ENCODE measurements at regions not wholly inside any gene's neighbourhood (a gene's known extent, or its start where the extent isn't known, plus 50 kb on each side); places are given as distances from the start of the nearest gene placed in this dataset.
"Not testable (repeated sequence)": the region's sequence is repeated elsewhere in the genome, so short reads cannot be mapped to it uniquely, and the experiment has no call there.

DNA sequence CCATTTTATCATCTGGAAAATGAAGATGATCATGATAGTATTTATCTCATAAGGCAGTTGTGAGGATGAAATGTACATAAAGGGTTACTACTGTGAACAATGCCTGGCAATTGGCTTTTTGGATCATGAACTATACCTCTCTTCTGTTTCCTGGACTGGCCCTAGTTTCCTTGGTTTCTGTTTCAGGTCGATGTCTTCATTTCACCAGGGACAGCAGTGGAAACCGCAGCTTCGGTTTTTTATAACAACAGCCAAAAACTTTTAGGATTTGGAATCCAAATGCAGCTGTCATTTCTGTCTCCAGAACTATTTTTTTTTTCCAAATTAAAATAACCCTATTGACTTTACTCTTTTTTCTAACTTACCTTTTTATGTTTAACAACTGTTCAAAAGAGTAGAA, 425.1 kb downstream of the RND3 start:
- no peaks in the 10 kb centered on the region for H3K27me3 Mint-ChIP-seq (ENCODE audit: low read depth)
- H3K9me3 Mint-ChIP-seq, result peaks cover 2 to 3% of the 10 kb centered on the region in 2 donors
- H3K4me1 Mint-ChIP-seq (ENCODE audit: low read depth), result no peaks in the 10 kb centered on the region
- no peak overlapping the region for H3K27ac Mint-ChIP-seq
- no peaks in the 10 kb centered on the region for H3K36me3 Mint-ChIP-seq (ENCODE audit: insufficient read depth in 2 of 2)
- ATAC-seq (replicated peaks in 1 of 2) (no peak), DNase-seq (no peak)
- H3K4me3 Mint-ChIP-seq, result no peak overlapping the region

- Mint-ChIP-seq H3K4me3 (no peak overlapping the region), H3K36me3 (ENCODE audit: insufficient read depth in 2 of 2) (no peaks in the 10 kb centered on the region), H3K9me3 (peaks cover 2 to 3% of the 10 kb centered on the region in 2 donors), H3K27ac (no peak overlapping the region), H3K4me1 (ENCODE audit: low read depth) (no peaks in the 10 kb centered on the region), H3K27me3 (ENCODE audit: low read depth) (no peaks in the 10 kb centered on the region)
- ATAC-seq (replicated peaks in 1 of 2) (no peak), DNase-seq (no peak)
Observed at GRCh38 chr2:150060341-150060740, 427.1 kb downstream of the RND3 start.

DNA sequence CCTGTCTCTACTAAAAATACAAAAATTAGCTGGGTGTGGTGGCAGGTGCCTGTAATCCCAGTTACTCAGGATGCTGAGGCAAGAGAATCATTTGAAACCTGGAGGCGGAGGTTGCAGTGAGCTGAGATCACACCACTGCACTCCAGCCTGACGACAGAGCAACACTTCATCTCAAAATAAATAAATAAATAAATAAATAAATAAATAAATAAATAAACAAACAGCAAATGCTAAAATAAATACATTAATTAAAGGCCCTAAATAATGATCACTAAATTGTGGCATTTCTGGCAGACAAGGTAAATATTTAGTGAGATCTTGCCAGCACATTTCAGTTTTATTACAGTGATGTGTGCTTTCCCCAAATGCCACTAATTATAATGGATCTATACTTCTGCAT, 427.8 kb downstream of the RND3 start:
- H3K27me3 Mint-ChIP-seq (ENCODE audit: low read depth); DNase-seq; H3K36me3 Mint-ChIP-seq (ENCODE audit: insufficient read depth in 2 of 2); H3K4me3 Mint-ChIP-seq; ATAC-seq (replicated peaks in 1 of 2); H3K4me1 Mint-ChIP-seq (ENCODE audit: low read depth); H3K27ac Mint-ChIP-seq; H3K9me3 Mint-ChIP-seq: not testable (repeated sequence)

DNA sequence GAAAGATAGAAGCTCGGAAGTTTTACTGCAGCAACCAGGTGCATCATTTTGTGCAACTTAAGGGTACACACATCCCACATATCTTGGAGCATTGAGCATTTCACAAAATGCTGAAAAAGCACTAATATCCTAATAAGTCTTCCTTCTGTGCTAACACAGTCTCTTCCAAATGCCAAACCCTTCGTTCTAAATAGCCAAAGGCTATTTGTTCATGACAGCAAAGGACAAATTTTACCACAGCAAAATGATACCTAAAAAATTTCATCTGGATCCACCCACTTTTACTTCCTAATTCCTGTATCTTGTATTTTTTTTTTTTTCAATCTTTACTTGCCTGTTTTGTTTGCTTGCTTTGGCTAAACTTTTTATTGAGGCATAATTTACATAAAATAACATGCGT, 435.0 kb downstream of the RND3 start:
- Mint-ChIP-seq H3K4me1 (ENCODE audit: low read depth) (no peaks in the 10 kb centered on the region), H3K27ac (no peak overlapping the region), H3K27me3 (ENCODE audit: low read depth) (no peaks in the 10 kb centered on the region), H3K36me3 (ENCODE audit: insufficient read depth in 2 of 2) (no peaks in the 10 kb centered on the region), H3K9me3 (peaks cover 2 to 11% of the 10 kb centered on the region in 2 donors), H3K4me3 (no peak overlapping the region)
- ATAC-seq (replicated peaks in 1 of 2), result no peak
- no peak for DNase-seq

- H3K27me3 Mint-ChIP-seq (ENCODE audit: low read depth), result no peaks in the 10 kb centered on the region
- no peak for DNase-seq
- H3K4me1 Mint-ChIP-seq (ENCODE audit: low read depth), result no peaks in the 10 kb centered on the region
- no peak for ATAC-seq (replicated peaks in 1 of 2)
- no peak overlapping the region for H3K27ac Mint-ChIP-seq
- no peaks in the 10 kb centered on the region for H3K36me3 Mint-ChIP-seq (ENCODE audit: insufficient read depth in 2 of 2)
- H3K9me3 Mint-ChIP-seq, result peaks cover 2 to 11% of the 10 kb centered on the region in 2 donors
- H3K4me3 Mint-ChIP-seq, result no peak overlapping the region
Observed at GRCh38 chr2:150051004-150051403, 436.5 kb downstream of the RND3 start.

DNA sequence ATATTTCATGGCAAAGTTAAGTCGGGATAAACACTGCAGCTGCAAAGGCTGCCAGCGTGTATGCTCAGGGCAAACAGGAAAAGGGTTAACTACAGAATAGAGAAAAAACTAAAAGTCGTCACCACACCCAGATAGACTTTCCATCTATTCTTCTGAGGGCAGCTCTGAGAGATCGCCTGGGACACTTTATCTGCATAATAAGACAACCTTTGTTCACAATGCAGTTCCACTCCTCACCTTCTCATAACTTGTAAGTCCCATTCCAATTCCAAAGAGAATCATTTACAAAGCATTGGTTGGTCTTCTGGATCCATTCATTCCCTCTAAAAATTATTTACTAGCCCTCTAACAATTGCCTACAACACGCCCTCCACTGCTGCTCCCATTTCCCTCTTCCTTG, 437.4 kb downstream of the RND3 start:
- Mint-ChIP-seq H3K4me1 (ENCODE audit: low read depth) (no peaks in the 10 kb centered on the region), H3K27ac (no peak overlapping the region), H3K9me3 (peaks cover 2 to 11% of the 10 kb centered on the region in 2 donors), H3K36me3 (ENCODE audit: insufficient read depth in 2 of 2) (no peaks in the 10 kb centered on the region), H3K4me3 (no peak overlapping the region), H3K27me3 (ENCODE audit: low read depth) (no peaks in the 10 kb centered on the region)
- no peak for ATAC-seq (replicated peaks in 1 of 2)
- DNase-seq, result no peak

DNA sequence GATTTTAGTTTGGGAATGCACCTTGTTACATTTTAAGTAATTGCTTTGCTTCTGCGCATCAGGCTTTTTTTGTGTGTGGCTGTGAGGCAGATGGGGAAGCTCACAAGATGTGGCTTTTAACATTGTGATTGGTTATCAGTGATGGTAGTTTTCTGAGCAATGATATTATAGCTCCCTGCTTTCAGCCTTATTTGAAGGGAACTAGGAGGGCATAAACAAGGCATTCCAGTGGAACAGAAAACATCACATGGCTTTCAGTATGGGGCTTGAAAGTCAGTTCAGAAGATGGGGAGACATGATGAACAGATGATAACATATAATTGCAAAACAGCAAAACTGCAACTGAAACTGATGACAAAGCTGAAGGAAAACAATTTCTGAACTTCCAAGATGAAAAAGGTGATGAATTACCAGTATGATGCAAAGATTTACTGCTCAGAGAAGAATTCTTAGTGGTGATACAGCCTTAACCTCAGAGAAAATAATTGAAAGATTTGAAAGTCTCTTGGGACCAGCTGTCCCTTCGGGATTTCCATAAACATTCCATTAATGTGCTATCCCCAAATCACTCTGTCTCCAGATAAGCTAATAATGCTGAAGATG, 439.7 kb downstream of the RND3 start:
- Mint-ChIP-seq H3K27ac (no peak overlapping the region), H3K36me3 (ENCODE audit: insufficient read depth in 2 of 2) (no peaks in the 10 kb centered on the region), H3K4me3 (no peak overlapping the region), H3K27me3 (ENCODE audit: low read depth) (no peaks in the 10 kb centered on the region), H3K9me3 (peaks cover 0 to 8% of the 10 kb centered on the region in 2 donors), H3K4me1 (ENCODE audit: low read depth) (no peaks in the 10 kb centered on the region)
- no peak for ATAC-seq (replicated peaks in 1 of 2)
- DNase-seq, result no peak

GRCh38 chr2:150046810-150047209, 440.7 kb downstream of the RND3 start:
- Mint-ChIP-seq H3K9me3 (peaks cover 0 to 8% of the 10 kb centered on the region in 2 donors), H3K27me3 (ENCODE audit: low read depth) (no peaks in the 10 kb centered on the region), H3K4me1 (ENCODE audit: low read depth) (no peaks in the 10 kb centered on the region), H3K4me3 (no peak overlapping the region), H3K27ac (no peak overlapping the region), H3K36me3 (ENCODE audit: insufficient read depth in 2 of 2) (no peaks in the 10 kb centered on the region)
- no peak for ATAC-seq (replicated peaks in 1 of 2)
- DNase-seq, result no peak

DNA sequence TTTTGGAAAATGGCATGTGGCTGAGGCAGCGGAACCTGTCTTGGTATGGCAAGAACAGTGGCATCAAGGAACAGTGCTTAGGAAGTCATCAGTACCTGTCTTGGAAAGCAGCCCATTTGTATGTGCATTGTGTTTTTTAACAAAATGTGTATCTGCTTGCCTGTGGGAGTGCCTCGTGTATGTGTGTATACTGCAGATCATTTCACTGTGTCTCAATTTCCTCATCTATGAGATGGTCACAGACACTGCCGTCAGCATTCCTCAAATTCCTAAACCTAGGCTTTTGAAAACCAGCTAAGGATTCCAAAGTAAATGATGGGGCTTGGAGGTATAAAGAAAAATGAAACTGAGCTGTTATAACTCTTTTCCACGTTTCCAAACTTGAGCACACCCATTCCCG, 441.3 kb downstream of the RND3 start:
- H3K27me3 Mint-ChIP-seq (ENCODE audit: low read depth), result no peaks in the 10 kb centered on the region
- H3K4me3 Mint-ChIP-seq, result no peak overlapping the region
- ATAC-seq (replicated peaks in 1 of 2) (no peak), DNase-seq (no peak)
- no peaks in the 10 kb centered on the region for H3K36me3 Mint-ChIP-seq (ENCODE audit: insufficient read depth in 2 of 2)
- H3K9me3 Mint-ChIP-seq, result peaks cover 0 to 8% of the 10 kb centered on the region in 2 donors
- H3K4me1 Mint-ChIP-seq (ENCODE audit: low read depth), result no peaks in the 10 kb centered on the region
- no peak overlapping the region for H3K27ac Mint-ChIP-seq

- Mint-ChIP-seq H3K9me3 (peaks cover 0 to 8% of the 10 kb centered on the region in 2 donors), H3K4me3 (no peak overlapping the region), H3K36me3 (ENCODE audit: insufficient read depth in 2 of 2) (no peaks in the 10 kb centered on the region), H3K4me1 (ENCODE audit: low read depth) (no peaks in the 10 kb centered on the region), H3K27ac (no peak overlapping the region), H3K27me3 (ENCODE audit: low read depth) (no peaks in the 10 kb centered on the region)
- ATAC-seq (replicated peaks in 1 of 2) (no peak), DNase-seq (no peak)
Observed at GRCh38 chr2:150045601-150046000, 441.9 kb downstream of the RND3 start.

GRCh38 chr2:150043172-150043500, 444.3 kb downstream of the RND3 start:
- no peak overlapping the region for H3K27ac Mint-ChIP-seq
- no peaks in the 10 kb centered on the region for H3K4me1 Mint-ChIP-seq (ENCODE audit: low read depth)

GRCh38 chr2:150042500-150043171, 444.8 kb downstream of the RND3 start:
- Mint-ChIP-seq H3K4me1 (ENCODE audit: low read depth) (no peaks in the 10 kb centered on the region), H3K36me3 (ENCODE audit: insufficient read depth in 2 of 2) (no peaks in the 10 kb centered on the region), H3K9me3 (peaks cover 3% of the 10 kb centered on the region in 2 donors), H3K4me3 (no peak overlapping the region), H3K27ac (no peak overlapping the region), H3K27me3 (ENCODE audit: low read depth) (no peaks in the 10 kb centered on the region)
- no peak for DNase-seq
- no peak for ATAC-seq (replicated peaks in 1 of 2)

More at GRCh38 chr2:150043172-150043500, 444.3 kb downstream of the RND3 start:
- DNase-seq, result no peak
- Mint-ChIP-seq H3K27me3 (ENCODE audit: low read depth) (no peaks in the 10 kb centered on the region), H3K9me3 (peaks cover 3% of the 10 kb centered on the region in 2 donors), H3K4me3 (no peak overlapping the region), H3K36me3 (ENCODE audit: insufficient read depth in 2 of 2) (no peaks in the 10 kb centered on the region)
- ATAC-seq (replicated peaks in 1 of 2), result no peak

DNA sequence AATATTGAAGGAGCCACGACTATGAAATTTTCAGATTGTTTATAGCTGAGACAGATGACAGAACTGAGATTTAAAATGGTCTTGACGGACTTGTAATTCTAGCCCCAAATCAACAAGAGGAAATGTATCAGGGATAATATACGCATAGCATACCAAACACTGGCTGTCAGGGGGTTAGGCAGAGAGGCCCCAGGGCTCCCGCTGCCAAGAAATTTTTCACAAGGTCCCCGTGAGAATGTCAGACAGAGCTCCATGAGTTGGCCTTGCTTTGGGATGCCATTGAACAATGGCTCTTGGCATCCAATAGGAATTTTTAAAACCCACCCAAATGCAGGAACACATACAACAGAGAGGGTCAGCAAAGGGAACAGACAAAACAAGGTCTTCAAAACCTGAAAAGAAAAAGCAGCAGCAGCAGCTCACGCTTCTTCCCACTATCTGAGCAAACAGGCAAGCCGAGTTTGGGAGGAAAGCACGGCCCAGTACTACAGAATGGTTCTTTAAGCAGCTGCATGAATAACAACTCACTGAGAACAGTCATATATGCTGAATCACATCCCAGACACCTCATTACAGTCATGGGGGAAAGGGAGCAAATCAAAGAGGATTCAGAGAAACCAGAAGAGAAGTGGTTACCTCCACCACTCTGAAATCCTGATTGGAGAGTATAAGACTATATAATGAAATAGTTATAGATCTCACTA, 445.6 kb downstream of the RND3 start:
- H3K27me3 Mint-ChIP-seq (ENCODE audit: low read depth), result no peaks in the 10 kb centered on the region
- no peak for DNase-seq
- no peaks in the 10 kb centered on the region for H3K36me3 Mint-ChIP-seq (ENCODE audit: insufficient read depth in 2 of 2)
- H3K4me3 Mint-ChIP-seq, result no peak overlapping the region
- H3K27ac Mint-ChIP-seq, result no peak overlapping the region
- ATAC-seq (replicated peaks in 1 of 2), result no peak
- no peaks in the 10 kb centered on the region for H3K4me1 Mint-ChIP-seq (ENCODE audit: low read depth)
- H3K9me3 Mint-ChIP-seq, result peaks cover 3% of the 10 kb centered on the region in 2 donors

Data from activated T-cell treated with anti-CD3 and anti-CD28 coated beads, Interleukin-2, amount 50 U/mL, for 72 hours (primary cell).